GM12878 (cell line): ENCODE measurements at regions not wholly inside any gene's neighbourhood (a gene's known extent, or its start where the extent isn't known, plus 50 kb on each side); places are given as distances from the start of the nearest gene placed in this dataset.

Experiments
- ATAC-seq: fragments of 200-7000 bp; cut with Tn5 transposase; 3 replicates; pipeline ENCODE4 v1.9.1; 2020; ENCODE audit warnings: mild to moderate bottlenecking, moderate library complexity
- BruUV-seq: library from RNA; stranded (reverse); fragments of 400-500 nt; replicated peaks from 2 replicates; lab custom pipeline; 2021; lab: Mats Ljungman, UMichigan
- CTCF ChIA-PET: fragments of 300-600 bp; sonication (Branson Sonifier 250); formaldehyde crosslinking; extraction: SDS; loops from one replicate; lab custom pipeline; 2021; ENCODE audit warnings: inconsistent platforms; lab: Yijun Ruan, JAX
- POLR2A ChIA-PET: fragments of 350-600 bp; formaldehyde crosslinking; extraction: SDS; loops from one replicate; lab custom pipeline; 2021; ENCODE audit warnings: inconsistent platforms; lab: Charles Lee
- RAD21 ChIA-PET: fragments of 300-600 bp; sonication (Branson Sonifier 250); formaldehyde crosslinking; loops from one replicate; lab custom pipeline; 2023; ENCODE audit warnings: antibody characterized with exemption; ENCODE audit not compliant: unreplicated experiment; lab: Charles Lee
- SMC1A ChIA-PET: fragments of 300-600 bp; sonication (Branson Sonifier 250); formaldehyde crosslinking; loops from one replicate; lab custom pipeline; 2023; ENCODE audit not compliant: unreplicated experiment, uncharacterized antibody; lab: Charles Lee
- DNase-seq: peaks from one replicate; pipeline ENCODE4 v3.0.0-alpha.2; 2011; ENCODE audit warnings: low read depth, low spot score
- FAIRE-seq: peaks from 3 replicates; lab custom pipeline; 2011; peaks lifted over from hg19 to GRCh38; lab: Jason Lieb, UNC
- H2AFZ ChIP-seq: 2 replicates; pipeline ENCODE4 v1.6.0; 2011; ENCODE audit warnings: low read depth, low read length, control low read depth; ENCODE audit not compliant: control insufficient read depth
- H3K27ac ChIP-seq: 2 replicates; pipeline ENCODE4 v1.5.1; 2011; ENCODE audit warnings: control low read depth; ENCODE audit not compliant: control insufficient read depth, insufficient read depth
- H3K27me3 ChIP-seq, 2 experiments: replicated peaks in 1 of 2; 2 replicates each; pipeline versions ENCODE4 v1.6.0 to v1.6.1; 2011; ENCODE audit warnings: low read length in 1 of 2; ENCODE audit not compliant: control insufficient read depth in 2 of 2, insufficient read depth in 2 of 2
- H3K36me3 ChIP-seq, 2 experiments: 2 replicates each; pipeline ENCODE4 v1.5.1; 2011; ENCODE audit warnings: low read length in 1 of 2; ENCODE audit not compliant: control insufficient read depth in 2 of 2, insufficient read depth in 2 of 2
- H3K4me1 ChIP-seq: 2 replicates; pipeline ENCODE4 v1.6.1; 2011; ENCODE audit warnings: mild to moderate bottlenecking, low read length, moderate library complexity, mixed read lengths; ENCODE audit not compliant: control insufficient read depth, insufficient read depth
- H3K4me2 ChIP-seq: 2 replicates; pipeline ENCODE4 v1.6.0; 2011; ENCODE audit warnings: control low read depth; ENCODE audit not compliant: control insufficient read depth, insufficient read depth
- H3K4me3 ChIP-seq: fragments of 200-600 bp; sonication (generic); 2 replicates; pipeline ENCODE4 v1.5.1; 2016
- H3K79me2 ChIP-seq: 2 replicates; pipeline ENCODE4 v1.6.0; 2011; ENCODE audit warnings: low read length; ENCODE audit not compliant: control insufficient read depth, insufficient read depth
- H3K9ac ChIP-seq: 2 replicates; pipeline ENCODE4 v1.8.0; 2011; ENCODE audit warnings: low read length, control low read depth, mixed read lengths; ENCODE audit not compliant: control insufficient read depth, insufficient read depth
- H3K9me3 ChIP-seq: replicated peaks from 3 replicates; pipeline ENCODE4 v1.5.1; 2011; ENCODE audit warnings: mild to moderate bottlenecking, low read length; ENCODE audit not compliant: control insufficient read depth, insufficient read depth
- H4K20me1 ChIP-seq: 2 replicates; pipeline ENCODE4 v1.6.0; 2011; ENCODE audit not compliant: control insufficient read depth, insufficient read depth
- BMI1 ChIP-seq: fragments of 450-650 bp; IDR thresholded peaks from 2 replicates; pipeline ENCODE4 v1.6.1; 2016; ENCODE audit warnings: mild to moderate bottlenecking, moderate library complexity, borderline replicate concordance
- CREB1 ChIP-seq: IDR thresholded peaks from 2 replicates; pipeline ENCODE4 v1.6.1; 2012; ENCODE audit warnings: low read depth, mild to moderate bottlenecking, inconsistent platforms
- CUX1 ChIP-seq: IDR thresholded peaks from 2 replicates; pipeline ENCODE4 v1.6.1; 2012; ENCODE audit warnings: improper control_type of control experiment, low read depth, low read length; ENCODE audit not compliant: insufficient replicate concordance
- E4F1 ChIP-seq: fragments of 450-650 bp; IDR thresholded peaks from 2 replicates; pipeline ENCODE4 v1.6.1; 2018; ENCODE audit warnings: borderline replicate concordance, mild to moderate bottlenecking; ENCODE audit not compliant: partially characterized antibody
- NR2F1 ChIP-seq: fragments of 450-650 bp; conservative IDR thresholded peaks from 2 replicates; pipeline ENCODE4 v1.6.1; 2017; ENCODE audit warnings: mild to moderate bottlenecking
- POLR2AphosphoS5 ChIP-seq: IDR thresholded peaks from 2 replicates; pipeline ENCODE4 v1.6.1; 2011; ENCODE audit warnings: mild to moderate bottlenecking, low read length, inconsistent platforms
- SPI1 ChIP-seq: IDR thresholded peaks from 2 replicates; pipeline ENCODE4 v1.6.1; 2011; ENCODE audit warnings: low read depth, mild to moderate bottlenecking, low read length, moderate library complexity, borderline replicate concordance; ENCODE audit not compliant: insufficient read depth
- ZBTB4 ChIP-seq: fragments of 450-650 bp; formaldehyde crosslinking; IDR thresholded peaks from 2 replicates; pipeline ENCODE4 v1.4.0; 2022; ENCODE audit warnings: mild to moderate bottlenecking, moderate library complexity
- ZNF217 ChIP-seq: fragments of 450-650 bp; IDR thresholded peaks from 2 replicates; pipeline ENCODE4 v1.6.1; 2017; ENCODE audit warnings: antibody characterized with exemption, mild to moderate bottlenecking
- WGBS: methylation state at CpG from one replicate; pipeline ENCODE4 v1.1.6; 2016; ENCODE audit warnings: low lambda C conversion rate; ENCODE audit not compliant: insufficient replicate concordance, insufficient coverage; ENCODE audit errors: missing lambda C conversion rate; 5-methylcytosine and 5-hydroxymethylcytosine counted together
- in situ Hi-C: fragments of 300-500 bp; cut with MboI; formaldehyde crosslinking; loops from 9 replicates; pipeline ENCODE4 v1.14.3; 2018; ENCODE audit warnings: mixed read lengths
- intact Hi-C: fragments of 100-400 bp; cut with micrococcal nuclease; formaldehyde crosslinking; loops from one replicate; pipeline ENCODE4 v1.14.2; 2022; ENCODE audit not compliant: unreplicated experiment

- intact Hi-C loops: no loop called here
- Histone ChIP-seq H3K79me2 (no peaks in the 10 kb centered on the region), H3K4me1 (no peaks in the 10 kb centered on the region), H3K9me3 (no peaks in the 10 kb centered on the region), H3K36me3 (no peaks in the 10 kb centered on the region), H3K4me2 (no peak overlapping the region), H3K27me3 (no peaks in the 10 kb centered on the region), H2AFZ (no peak overlapping the region), H3K9ac (no peak overlapping the region), H3K4me3 (no peak overlapping the region), H4K20me1 (no peaks in the 10 kb centered on the region), H3K27ac (no peak overlapping the region)
- 0% methylated on average over 1 of the region's 1 CpG for WGBS
- ChIA-PET RAD21 (no interaction called here), CTCF (no interaction called here), SMC1A (no interaction called here), POLR2A (no interaction called here)
- in situ Hi-C loops: no loop called here
- BruUV-seq: no TSS peak
- TF ChIP-seq SPI1 (no peak), CUX1 (no peak), ZNF217 (no peak), POLR2AphosphoS5 (no peak), ZBTB4 (no peak), E4F1 (no peak), NR2F1 (no peak), CREB1 (no peak), BMI1 (no peak)
- FAIRE-seq (no peak), DNase-seq (no peak), ATAC-seq (no peak)
Observed at GRCh38 chr6:126206504-126207246, 133.2 kb upstream of the CENPW start.
